OCI-LY3 (cell line): ENCODE measurements at regions not wholly inside any gene's neighbourhood (a gene's known extent, or its start where the extent isn't known, plus 50 kb on each side); places are given as distances from the start of the nearest gene placed in this dataset.

Experiments
- H2AFZ ChIP-seq: fragments of 200-600, 300-600 bp; shearing (Covaris generic); 2 replicates; pipeline ENCODE4 v1.6.0; 2014; ENCODE audit warnings: antibody characterized with exemption, low read depth, low read length
- H3K27ac ChIP-seq: fragments of 200-600, 300-600 bp; sonication (generic); 2 replicates; pipeline ENCODE4 v1.5.1; 2014; ENCODE audit warnings: mild to moderate bottlenecking, low read length, moderate library complexity, mixed read lengths
- H3K27me3 ChIP-seq: fragments of 200-600, 300-600 bp; sonication (generic); 2 replicates; pipeline ENCODE4 v1.6.1; 2014; ENCODE audit warnings: low read depth, low read length, mixed read lengths
- H3K36me3 ChIP-seq: fragments of 200-600, 300-600 bp; sonication (generic); replicated peaks from 2 replicates; pipeline ENCODE3; 2014; ENCODE audit warnings: low read depth, low read length, mixed read lengths
- H3K4me1 ChIP-seq: fragments of 300-600, 200-600 bp; sonication (generic); 2 replicates; pipeline ENCODE4 v1.6.1; 2014; ENCODE audit warnings: low read length, mixed read lengths
- H3K4me2 ChIP-seq: fragments of 200-600, 300-600 bp; sonication (generic); 2 replicates; pipeline ENCODE4 v1.6.1; 2014; ENCODE audit warnings: low read length, mixed read lengths
- H3K4me3 ChIP-seq: fragments of 300-600, 200-600 bp; sonication (generic); 2 replicates; pipeline ENCODE4 v1.5.1; 2014; ENCODE audit warnings: antibody characterized with exemption, mild to moderate bottlenecking, low read length, moderate library complexity
- H3K79me2 ChIP-seq: fragments of 300-600, 200-600 bp; shearing (Covaris generic); 2 replicates; pipeline ENCODE4 v1.6.1; 2014; ENCODE audit warnings: mild to moderate bottlenecking, low read length, mixed read lengths
- H3K9ac ChIP-seq: fragments of 300-600, 200-600 bp; shearing (Covaris generic); 2 replicates; pipeline ENCODE4 v1.6.0; 2014; ENCODE audit warnings: mild to moderate bottlenecking, low read length, moderate library complexity
- H3K9me3 ChIP-seq: fragments of 200-600, 300-600 bp; shearing (Covaris generic); 2 replicates; pipeline ENCODE4 v1.6.1; 2014; ENCODE audit warnings: low read length, mixed read lengths; ENCODE audit not compliant: insufficient read depth
- H4K20me1 ChIP-seq: fragments of 200-600, 300-600 bp; sonication (generic); 2 replicates; pipeline ENCODE4 v1.6.1; 2016; ENCODE audit warnings: low read length, mixed read lengths; ENCODE audit not compliant: insufficient read depth
- EZH2phosphoT487 ChIP-seq: fragments of 200-600 bp; shearing (Covaris generic); IDR thresholded peaks from 2 replicates; pipeline ENCODE4 v1.6.1; 2018; ENCODE audit warnings: antibody characterized with exemption, mixed run types, low read depth
- TF ChIP-seq, protein P1 (sequence below): fragments of 200-600, 300-600 bp; sonication (generic); IDR thresholded peaks from 2 replicates; pipeline ENCODE4 v1.5.1; 2014; ENCODE audit warnings: antibody characterized with exemption, low read length, low read depth

DNA sequence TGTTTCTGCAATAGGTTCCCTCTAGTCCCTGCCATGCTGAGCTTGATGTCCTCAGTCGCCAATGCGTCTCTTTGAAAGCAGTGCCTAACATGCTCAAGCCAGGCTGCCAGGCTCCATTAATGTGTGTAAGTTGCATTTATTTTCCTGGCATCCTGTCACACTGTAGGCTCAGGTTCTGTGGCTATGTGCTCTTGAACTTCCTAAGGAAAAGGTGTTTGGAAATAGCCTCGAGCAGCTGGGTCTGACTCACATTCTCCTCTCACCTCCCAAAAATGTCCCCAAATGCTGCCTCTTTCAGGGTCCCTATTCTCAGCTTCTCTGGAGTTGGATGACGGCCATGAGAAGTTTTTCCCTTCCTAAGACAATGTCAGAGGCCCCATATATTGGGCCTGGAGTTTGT, 58.0 kb upstream of the SLC14A2 start:
- no peaks in the 10 kb centered on the region for H3K27me3 ChIP-seq
- no peak overlapping the region for H3K4me2 ChIP-seq
- no peaks in the 10 kb centered on the region for H4K20me1 ChIP-seq
- peaks cover 1% of the 10 kb centered on the region; the same call in 1 of the 2 replicates for H3K4me1 ChIP-seq
- no peak overlapping the region for H3K4me3 ChIP-seq
- no peaks in the 10 kb centered on the region for H3K36me3 ChIP-seq
- H3K9me3 ChIP-seq, result no peaks in the 10 kb centered on the region
- H3K79me2 ChIP-seq, result no peaks in the 10 kb centered on the region
- H2AFZ ChIP-seq, result no peak overlapping the region
- no peak overlapping the region for H3K9ac ChIP-seq
- no peak for TF ChIP-seq EZH2phosphoT487
- TF ChIP-seq, protein P1, sequence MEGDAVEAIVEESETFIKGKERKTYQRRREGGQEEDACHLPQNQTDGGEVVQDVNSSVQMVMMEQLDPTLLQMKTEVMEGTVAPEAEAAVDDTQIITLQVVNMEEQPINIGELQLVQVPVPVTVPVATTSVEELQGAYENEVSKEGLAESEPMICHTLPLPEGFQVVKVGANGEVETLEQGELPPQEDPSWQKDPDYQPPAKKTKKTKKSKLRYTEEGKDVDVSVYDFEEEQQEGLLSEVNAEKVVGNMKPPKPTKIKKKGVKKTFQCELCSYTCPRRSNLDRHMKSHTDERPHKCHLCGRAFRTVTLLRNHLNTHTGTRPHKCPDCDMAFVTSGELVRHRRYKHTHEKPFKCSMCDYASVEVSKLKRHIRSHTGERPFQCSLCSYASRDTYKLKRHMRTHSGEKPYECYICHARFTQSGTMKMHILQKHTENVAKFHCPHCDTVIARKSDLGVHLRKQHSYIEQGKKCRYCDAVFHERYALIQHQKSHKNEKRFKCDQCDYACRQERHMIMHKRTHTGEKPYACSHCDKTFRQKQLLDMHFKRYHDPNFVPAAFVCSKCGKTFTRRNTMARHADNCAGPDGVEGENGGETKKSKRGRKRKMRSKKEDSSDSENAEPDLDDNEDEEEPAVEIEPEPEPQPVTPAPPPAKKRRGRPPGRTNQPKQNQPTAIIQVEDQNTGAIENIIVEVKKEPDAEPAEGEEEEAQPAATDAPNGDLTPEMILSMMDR, result no peak
- no peak overlapping the region for H3K27ac ChIP-seq

- H3K36me3 ChIP-seq, result no peaks in the 10 kb centered on the region
- TF ChIP-seq, protein P1, result no peak
- no peak for TF ChIP-seq EZH2phosphoT487
- H3K4me1 ChIP-seq, result no peaks in the 10 kb centered on the region
Measured at GRCh38 chr18:45557779-45558178, 57.5 kb upstream of the SLC14A2 start.

DNA sequence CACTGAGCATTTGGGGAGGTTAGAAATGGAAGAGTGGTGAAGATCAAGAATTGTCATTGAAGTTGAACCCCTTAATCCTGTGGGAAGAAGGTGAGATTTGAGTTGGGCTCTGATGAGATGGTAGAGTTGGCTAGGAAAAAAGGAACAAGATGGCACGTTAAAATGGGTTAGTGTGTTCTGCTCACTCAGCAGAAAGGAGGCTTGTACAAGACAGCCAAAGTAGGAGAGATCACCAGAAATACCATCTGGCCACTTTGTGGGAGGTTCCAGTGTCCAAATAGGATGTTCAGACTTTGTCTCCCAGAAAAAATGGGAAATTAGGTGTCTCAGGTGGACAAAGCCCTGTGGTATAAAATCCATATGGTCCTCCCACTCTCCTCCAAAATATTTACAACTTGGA, 56.0 kb upstream of the SLC14A2 start:
- no peak overlapping the region for H2AFZ ChIP-seq
- H3K4me1 ChIP-seq, result no peaks in the 10 kb centered on the region
- no peak overlapping the region for H3K27ac ChIP-seq
- no peaks in the 10 kb centered on the region for H4K20me1 ChIP-seq
- H3K4me2 ChIP-seq, result no peak overlapping the region
- no peaks in the 10 kb centered on the region for H3K79me2 ChIP-seq
- H3K36me3 ChIP-seq, result no peaks in the 10 kb centered on the region
- no peak overlapping the region for H3K4me3 ChIP-seq
- H3K9me3 ChIP-seq, result no peaks in the 10 kb centered on the region
- no peak overlapping the region for H3K9ac ChIP-seq
- TF ChIP-seq, protein P1, result no peak
- TF ChIP-seq EZH2phosphoT487, result no peak
- H3K27me3 ChIP-seq, result no peaks in the 10 kb centered on the region

More at GRCh38 chr18:45557779-45558178, 57.5 kb upstream of the SLC14A2 start:
- no peak overlapping the region for H3K4me3 ChIP-seq
- H3K4me2 ChIP-seq, result no peak overlapping the region
- no peaks in the 10 kb centered on the region for H3K27me3 ChIP-seq
- H3K79me2 ChIP-seq, result no peaks in the 10 kb centered on the region
- no peak overlapping the region for H3K27ac ChIP-seq
- no peaks in the 10 kb centered on the region for H3K9me3 ChIP-seq
- H2AFZ ChIP-seq, result no peak overlapping the region
- no peak overlapping the region for H3K9ac ChIP-seq
- H4K20me1 ChIP-seq, result no peaks in the 10 kb centered on the region

GRCh38 chr18:45560870-45561269, 54.4 kb upstream of the SLC14A2 start:
- no peaks in the 10 kb centered on the region for H4K20me1 ChIP-seq
- H3K4me2 ChIP-seq, result no peak overlapping the region
- no peaks in the 10 kb centered on the region for H3K36me3 ChIP-seq
- no peak overlapping the region for H3K4me3 ChIP-seq
- TF ChIP-seq EZH2phosphoT487, result no peak
- TF ChIP-seq, protein P1, result no peak
- no peaks in the 10 kb centered on the region for H3K27me3 ChIP-seq
- no peaks in the 10 kb centered on the region for H3K4me1 ChIP-seq
- no peak overlapping the region for H3K27ac ChIP-seq
- no peaks in the 10 kb centered on the region for H3K79me2 ChIP-seq
- H2AFZ ChIP-seq, result no peak overlapping the region
- no peak overlapping the region for H3K9ac ChIP-seq
- no peaks in the 10 kb centered on the region for H3K9me3 ChIP-seq
